Stimulated activated CD8-positive, alpha-beta memory T cell treated with anti-CD3 and anti-CD28 coated beads, Interleukin-7, amount 100 ng/mL, for 48 hours (primary cell): ENCODE measurements at regions not wholly inside any gene's neighbourhood (a gene's known extent, or its start where the extent isn't known, plus 50 kb on each side); places are given as distances from the start of the nearest gene placed in this dataset.

Source experiments
- DNase-seq, 2 donors: peaks; one replicate each; pipeline ENCODE4 v3.0.0-alpha.2; 2020; ENCODE audit warnings: low read depth in 1 of 2; ENCODE audit errors: extremely low read depth in 1 of 2

- DNase-seq, result no peak
Observed at GRCh38 chr6:140046016-140046632, 671.7 kb upstream of the CITED2 start.

- DNase-seq, result no peak
Observed at GRCh38 chr6:140045116-140045515, 670.7 kb upstream of the CITED2 start.

GRCh38 chr6:140044626-140045025 lies 670.2 kb upstream of the CITED2 start:
- DNase-seq, result no peak

GRCh38 chr6:140043762-140044378 lies 669.4 kb upstream of the CITED2 start:
- DNase-seq, result no peak

GRCh38 chr6:140043357-140043756 lies 668.9 kb upstream of the CITED2 start:
- no peak for DNase-seq

- DNase-seq, result no peak
Observed at GRCh38 chr6:140041571-140042332, 667.3 kb upstream of the CITED2 start.

GRCh38 chr6:140041056-140041455 lies 666.6 kb upstream of the CITED2 start:
- no peak for DNase-seq

GRCh38 chr6:140040396-140040795 lies 665.9 kb upstream of the CITED2 start:
- no peak for DNase-seq

- no peak for DNase-seq
Observed at GRCh38 chr6:140039364-140039763, 664.9 kb upstream of the CITED2 start.

GRCh38 chr6:140036196-140036595 lies 661.7 kb upstream of the CITED2 start:
- no peak for DNase-seq

- DNase-seq, result no peak
Observed at GRCh38 chr6:140032189-140032588, 657.7 kb upstream of the CITED2 start.

- no peak for DNase-seq
Observed at GRCh38 chr6:140029551-140029950, 655.1 kb upstream of the CITED2 start.

GRCh38 chr6:140027219-140027618 lies 652.8 kb upstream of the CITED2 start:
- DNase-seq, result no peak

- DNase-seq, result no peak
Observed at GRCh38 chr6:140026546-140026945, 652.1 kb upstream of the CITED2 start.

- DNase-seq, result no peak
Observed at GRCh38 chr6:140025171-140025570, 650.7 kb upstream of the CITED2 start.

- DNase-seq, result no peak
Observed at GRCh38 chr6:140020207-140020791, 645.9 kb upstream of the CITED2 start.

- no peak for DNase-seq
Observed at GRCh38 chr6:140018588-140018987, 644.1 kb upstream of the CITED2 start.

GRCh38 chr6:140017470-140017869 lies 643.0 kb upstream of the CITED2 start:
- DNase-seq, result no peak

- no peak for DNase-seq
Observed at GRCh38 chr6:140012150-140012549, 637.7 kb upstream of the CITED2 start.

GRCh38 chr6:140011537-140011936 lies 637.1 kb upstream of the CITED2 start:
- DNase-seq, result no peak

- no peak for DNase-seq
Observed at GRCh38 chr6:140009286-140009685, 634.8 kb upstream of the CITED2 start.

- no peak for DNase-seq
Observed at GRCh38 chr6:140007525-140007924, 633.1 kb upstream of the CITED2 start.
